NCI-H82 treated with DMSO at 0.1 percent for 48 hours (cell line): ENCODE measurements at regions not wholly inside any gene's neighbourhood (a gene's known extent, or its start where the extent isn't known, plus 50 kb on each side); places are given as distances from the start of the nearest gene placed in this dataset.
A peak's percentile ranks its signal among the peaks of the same experiment; 100 is the strongest.
"Not testable (repeated sequence)": the region's sequence is repeated elsewhere in the genome, so short reads cannot be mapped to it uniquely, and the experiment has no call there.

Source experiments
- DNase-seq: peaks from one replicate; lab custom pipeline; 2025; ENCODE audit not compliant: unreplicated experiment; lab: John Stamatoyannopoulos, UW

DNA sequence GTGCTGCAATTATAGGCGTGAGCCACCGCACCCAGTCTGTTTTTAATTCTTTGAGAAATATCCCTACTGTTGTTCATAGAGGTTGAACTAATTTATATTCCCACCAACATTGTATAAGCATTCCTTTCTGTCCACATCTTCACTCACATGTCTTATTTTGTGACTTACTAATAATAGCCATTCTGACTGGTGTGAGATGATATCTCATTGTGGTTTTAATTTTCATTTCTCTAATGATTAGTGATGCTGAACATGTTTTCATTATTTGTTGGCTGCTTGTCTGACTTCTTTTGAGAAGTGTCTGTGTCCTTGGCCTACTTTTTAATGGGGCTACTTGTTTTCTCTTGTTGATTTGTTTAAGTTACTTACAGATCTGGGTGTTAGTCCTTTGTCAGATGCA lies 310.9 kb upstream of the MAOA start:
- DNase-seq: no peak

DNA sequence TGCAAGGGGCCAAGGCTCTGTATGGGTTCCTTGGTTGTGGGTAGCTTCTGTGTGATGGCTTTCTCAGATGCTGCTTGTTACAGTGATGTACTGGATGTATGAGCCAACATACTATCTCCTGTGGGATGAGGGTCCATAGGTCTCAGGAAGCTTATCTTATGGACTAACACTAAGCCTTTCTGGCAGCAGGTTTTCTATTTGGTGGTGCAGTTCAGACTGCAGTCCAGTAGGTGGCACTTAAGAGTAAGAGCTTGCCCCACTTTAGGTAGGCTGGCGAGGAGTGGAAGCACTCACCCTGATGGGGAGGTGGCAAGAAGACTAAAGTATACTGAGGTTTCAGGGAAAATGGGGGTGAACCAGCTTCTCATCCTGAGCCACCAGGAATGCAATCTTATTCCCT lies 306.7 kb upstream of the MAOA start:
- peak; percentile 35 for DNase-seq

- no peak for DNase-seq
These were observed 305.2 kb upstream of the MAOA start for GRCh38 chrX:43350935-43351334.

GRCh38 chrX:43357741-43358140 lies 298.4 kb upstream of the MAOA start:
- DNase-seq: no peak

- DNase-seq: no peak
These were observed 283.1 kb upstream of the MAOA start for GRCh38 chrX:43373032-43373431.

- DNase-seq: peak; percentile 25
These were observed 281.0 kb upstream of the MAOA start for GRCh38 chrX:43375136-43375535.

DNA sequence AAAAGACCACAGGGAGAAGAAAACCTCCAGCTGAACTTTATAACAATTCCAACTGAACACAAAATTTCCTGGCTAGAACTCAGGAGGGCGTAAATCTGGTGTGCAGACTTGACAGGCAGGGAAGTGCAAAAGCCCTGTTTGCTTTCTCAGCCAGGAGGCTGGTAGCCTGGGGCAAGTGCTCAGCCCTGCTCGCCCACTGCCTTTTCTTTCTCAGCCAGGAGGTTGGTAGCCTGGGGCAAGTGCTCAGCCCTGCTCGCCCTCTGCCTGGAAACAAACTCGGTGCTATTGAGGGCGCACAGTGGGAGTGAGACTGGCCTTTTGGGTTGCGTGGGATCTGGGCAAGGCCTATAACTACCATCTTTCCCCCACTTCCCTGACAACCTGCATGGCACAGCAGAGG lies 275.4 kb upstream of the MAOA start:
- no peak for DNase-seq

DNA sequence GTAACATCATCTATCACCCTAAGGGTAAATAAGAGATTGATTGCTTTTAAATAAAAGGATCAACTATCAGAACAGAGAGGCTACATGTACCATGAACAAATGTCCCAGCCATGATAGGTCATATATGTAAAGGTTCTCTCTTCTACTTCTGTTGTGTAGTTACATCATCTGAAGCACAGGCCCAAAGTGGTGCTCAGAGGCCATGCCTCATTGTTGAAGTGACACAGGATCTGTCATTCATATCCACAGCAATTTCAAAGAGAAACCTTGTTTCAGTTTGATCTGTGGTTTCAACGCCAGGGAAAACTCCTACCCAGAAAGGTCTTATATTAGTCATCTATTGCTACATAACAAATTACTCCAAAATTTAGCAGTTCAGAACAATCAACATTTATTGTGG lies 269.2 kb upstream of the MAOA start:
- DNase-seq: no peak

GRCh38 chrX:43405191-43405590 lies 250.9 kb upstream of the MAOA start:
- no peak for DNase-seq

DNA sequence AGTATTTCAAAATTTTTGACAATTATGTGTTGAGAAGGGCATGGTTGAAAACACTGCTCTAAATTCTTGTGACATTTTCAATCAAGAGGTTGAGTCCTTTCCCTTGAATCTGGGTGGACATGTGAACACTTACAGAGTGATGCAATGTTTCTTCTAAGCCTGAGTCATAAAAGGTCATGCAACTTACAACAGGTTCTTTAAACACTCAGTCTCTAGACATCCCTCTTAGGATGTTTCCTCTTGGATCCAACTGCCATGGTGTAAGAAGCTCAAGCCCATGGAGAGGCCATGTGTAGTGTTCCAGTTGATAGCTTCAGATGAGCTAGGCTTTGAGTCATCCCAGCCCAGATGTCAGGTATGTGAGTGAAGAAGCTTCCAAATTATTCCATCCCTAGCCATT lies 232.2 kb upstream of the MAOA start:
- DNase-seq: no peak

- DNase-seq: no peak
These were observed 219.6 kb upstream of the MAOA start for GRCh38 chrX:43436517-43436916.

- DNase-seq: no peak
These were observed 209.3 kb upstream of the MAOA start for GRCh38 chrX:43446752-43447151.

DNA sequence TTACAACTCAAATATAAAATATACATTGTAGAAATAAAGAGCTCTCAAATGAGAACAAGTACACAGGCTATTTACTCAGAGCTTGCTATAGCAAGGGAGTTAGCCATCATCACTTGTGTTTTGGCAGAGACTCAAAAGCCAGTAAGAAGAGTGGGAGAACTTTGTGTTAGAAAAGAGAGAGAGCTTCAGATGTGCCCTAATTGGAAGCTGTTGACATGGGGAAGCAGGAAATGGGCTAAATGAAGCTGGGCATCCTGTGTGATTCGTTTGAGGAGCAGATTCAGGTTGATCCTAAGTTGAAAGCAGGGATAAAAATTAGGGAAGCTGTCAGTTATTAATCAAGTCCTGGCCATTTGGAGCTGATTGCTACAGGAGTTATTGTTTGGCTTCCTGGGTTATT lies 207.4 kb upstream of the MAOA start:
- no peak for DNase-seq

- no peak for DNase-seq
These were observed 205.7 kb upstream of the MAOA start for GRCh38 chrX:43450355-43450754.

GRCh38 chrX:43451976-43452686 lies 204.0 kb upstream of the MAOA start:
- DNase-seq: not testable (repeated sequence)

DNA sequence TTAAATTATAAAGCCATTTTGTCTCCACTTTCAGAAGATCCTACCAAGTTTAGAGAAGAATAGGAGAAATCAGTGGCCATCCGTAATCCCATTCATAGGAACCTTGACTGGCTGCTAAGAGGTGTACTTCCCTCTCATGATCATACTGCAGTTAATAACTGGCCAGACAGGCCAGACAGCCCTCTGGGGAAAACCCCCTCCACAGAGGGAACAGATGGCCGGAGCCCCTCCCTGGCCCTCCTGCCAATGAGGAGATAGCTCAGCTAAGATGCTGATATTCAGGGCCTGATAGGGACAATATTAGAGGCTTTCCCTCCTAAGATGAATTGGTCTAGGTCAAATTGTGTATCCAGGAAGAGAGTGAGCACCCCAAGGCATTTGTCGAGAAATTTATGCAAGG lies 200.0 kb upstream of the MAOA start:
- DNase-seq: peak; percentile 75

GRCh38 chrX:43456906-43457305 lies 199.2 kb upstream of the MAOA start:
- no peak for DNase-seq

DNA sequence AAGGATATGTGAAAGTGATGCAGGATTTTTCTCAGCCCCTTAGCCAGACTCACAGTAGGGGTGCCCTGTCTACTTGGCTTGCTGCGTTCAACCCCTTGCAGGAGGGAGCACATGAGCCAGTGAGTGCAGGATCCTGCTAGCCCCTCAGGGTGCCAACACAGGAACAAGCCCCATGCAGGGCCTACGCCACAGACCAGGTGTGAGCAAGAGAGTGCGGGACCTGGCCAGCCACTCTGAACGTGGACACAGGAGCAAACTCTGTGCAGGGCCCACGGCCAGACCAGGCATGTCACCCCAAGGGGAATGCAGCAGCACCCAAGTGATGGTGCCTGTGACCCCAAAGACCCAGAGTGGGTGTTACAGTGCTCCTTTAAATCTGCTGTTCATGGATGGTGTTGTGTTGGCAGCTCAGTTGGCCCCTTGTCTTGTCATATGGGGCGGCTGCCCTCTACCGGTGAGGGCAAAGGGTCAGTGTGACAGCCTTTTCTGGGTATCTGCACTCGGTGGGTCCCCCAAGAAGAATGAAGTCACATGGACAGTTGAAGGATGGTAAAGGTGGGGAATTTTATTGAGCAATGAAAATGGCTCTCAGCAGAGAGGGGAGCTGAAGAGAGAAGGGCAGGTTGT lies 188.4 kb upstream of the MAOA start:
- no peak for DNase-seq

DNA sequence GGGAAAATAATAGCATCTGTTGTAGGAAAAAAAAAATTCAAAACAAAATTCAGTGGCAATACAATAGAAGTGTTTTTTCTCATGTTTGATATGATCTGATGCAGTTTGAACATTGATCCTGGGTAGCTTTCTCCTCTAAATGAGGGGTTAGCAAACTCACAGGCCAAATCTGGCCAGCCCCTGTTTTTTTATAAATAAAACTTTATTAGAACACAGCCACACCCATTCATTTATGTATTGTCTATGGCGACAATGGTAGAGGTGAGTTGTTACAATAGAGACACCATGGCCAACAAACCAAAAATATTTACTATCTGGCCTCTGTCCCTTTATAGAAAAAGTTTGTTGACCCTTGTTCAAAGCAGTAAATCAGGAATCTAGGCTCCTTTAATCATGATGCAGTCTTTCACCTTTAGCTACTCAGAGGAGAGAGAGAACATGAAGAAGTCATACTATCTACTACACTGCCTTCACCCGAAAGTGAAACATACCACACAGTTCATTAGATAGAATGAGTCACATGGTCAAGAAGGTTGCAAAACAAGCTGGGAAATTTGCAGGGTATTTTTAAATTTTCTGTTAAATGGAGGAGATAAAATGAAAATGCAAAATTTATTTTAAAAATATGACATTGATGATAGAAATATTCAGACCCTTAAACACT lies 186.6 kb upstream of the MAOA start:
- no peak for DNase-seq

DNA sequence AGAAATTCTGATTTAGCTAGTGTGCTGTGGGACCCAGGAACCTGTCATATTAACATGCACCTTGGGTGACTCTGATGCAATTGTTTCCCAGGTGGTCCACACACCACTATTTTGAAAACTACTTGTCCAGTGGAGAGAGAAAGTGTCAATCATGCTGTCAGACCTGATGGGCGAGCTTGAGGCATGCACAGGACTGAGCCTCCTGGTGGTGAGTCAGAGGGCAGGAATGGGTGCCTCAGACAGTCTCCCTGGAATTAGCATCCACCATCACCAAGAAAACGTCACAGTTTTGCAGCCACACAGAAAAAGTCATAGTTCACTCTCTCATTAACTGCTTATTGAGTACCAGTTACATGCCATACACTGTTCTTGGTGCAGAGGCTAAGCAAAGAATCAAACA lies 181.8 kb upstream of the MAOA start:
- DNase-seq: no peak

DNA sequence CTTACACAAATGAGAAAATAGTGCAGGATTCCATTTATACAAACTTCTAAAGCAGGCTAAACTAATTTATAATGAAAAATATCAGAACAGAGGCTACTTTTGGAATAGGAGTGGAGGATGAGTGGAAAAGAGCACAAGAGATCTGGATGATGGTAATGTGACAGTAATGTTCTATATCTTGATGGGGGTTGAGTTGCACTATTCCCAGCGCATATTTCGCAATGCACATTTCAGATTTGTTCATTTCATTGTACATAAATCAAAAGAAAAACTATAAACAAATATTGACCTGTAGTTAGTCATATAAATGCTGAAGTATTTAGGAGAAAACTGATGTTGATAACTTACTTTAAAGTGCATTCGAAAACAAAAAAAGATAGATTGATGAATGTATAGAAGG lies 177.0 kb upstream of the MAOA start:
- DNase-seq: no peak

GRCh38 chrX:43479850-43480249 lies 176.2 kb upstream of the MAOA start:
- DNase-seq: no peak
